HG02623 (cell line): ENCODE measurements at regions not wholly inside any gene's neighbourhood (a gene's known extent, or its start where the extent isn't known, plus 50 kb on each side); places are given as distances from the start of the nearest gene placed in this dataset.
"Not testable (repeated sequence)": the region's sequence is repeated elsewhere in the genome, so short reads cannot be mapped to it uniquely, and the experiment has no call there.

Experiments
- ATAC-seq: cut with Tn5 transposase; IDR thresholded peaks from one replicate; pipeline ENCODE4 v1.9.1; 2021; ENCODE audit warnings: moderate library complexity; ENCODE audit not compliant: unreplicated experiment

DNA sequence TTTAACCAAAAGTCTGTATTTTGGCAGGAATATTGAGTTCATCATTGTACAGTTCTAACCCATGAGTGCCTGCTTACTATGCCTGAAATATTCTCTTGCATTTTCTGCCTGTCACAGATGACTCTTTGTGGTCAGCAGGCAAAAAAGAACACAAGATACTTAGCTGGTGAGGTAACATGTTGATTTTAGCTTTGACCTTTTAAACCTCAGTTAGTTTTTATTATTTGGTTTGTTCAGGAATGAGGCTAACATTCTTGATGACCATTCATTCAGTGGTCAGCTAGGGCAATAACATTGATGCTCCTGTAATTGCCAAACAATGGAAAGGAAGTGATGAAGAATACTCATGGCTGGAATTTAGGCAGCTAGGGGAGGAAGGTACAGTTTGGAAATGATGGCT, 491.2 kb downstream of the PIK3C3 start:
- ATAC-seq = no peak

DNA sequence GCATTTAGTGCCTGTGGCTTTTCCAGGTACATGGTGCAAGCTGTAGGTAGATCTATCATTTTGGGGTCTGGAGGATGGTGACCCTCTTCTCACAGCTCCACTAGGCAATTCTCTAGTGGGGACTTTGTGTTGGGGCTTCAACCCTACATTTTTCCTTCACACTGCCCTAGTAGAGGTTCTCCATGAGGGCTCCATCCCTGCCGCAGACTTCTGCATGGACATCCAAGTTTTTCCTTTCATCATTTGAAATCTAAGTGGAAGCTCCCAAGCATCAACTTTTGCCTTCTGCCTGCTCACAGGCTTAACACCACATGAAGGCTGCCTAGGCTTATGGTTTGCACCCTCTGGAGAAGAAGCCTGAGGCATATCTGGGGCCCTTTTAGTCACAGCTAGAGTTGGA, 492.7 kb downstream of the PIK3C3 start:
- ATAC-seq = no peak

DNA sequence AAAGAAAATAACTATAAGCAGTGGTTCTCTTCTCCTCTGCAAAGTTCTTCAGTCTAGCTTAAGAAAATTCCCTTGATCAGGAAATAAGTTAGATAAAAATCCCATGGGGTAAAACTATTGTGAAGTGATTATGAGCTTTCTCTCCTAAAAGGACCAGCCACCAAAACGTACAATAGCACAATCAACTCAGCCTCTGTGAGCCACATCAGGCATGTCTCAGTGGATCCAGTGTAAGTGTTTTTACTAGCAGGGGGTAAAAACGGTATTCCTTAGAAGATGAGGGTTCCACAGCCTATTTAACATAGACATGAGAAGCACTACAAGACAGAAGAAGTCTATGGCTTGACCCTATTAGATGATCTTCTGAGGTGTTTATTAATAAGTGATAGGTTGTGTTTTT, 503.2 kb downstream of the PIK3C3 start:
- ATAC-seq = no peak

DNA sequence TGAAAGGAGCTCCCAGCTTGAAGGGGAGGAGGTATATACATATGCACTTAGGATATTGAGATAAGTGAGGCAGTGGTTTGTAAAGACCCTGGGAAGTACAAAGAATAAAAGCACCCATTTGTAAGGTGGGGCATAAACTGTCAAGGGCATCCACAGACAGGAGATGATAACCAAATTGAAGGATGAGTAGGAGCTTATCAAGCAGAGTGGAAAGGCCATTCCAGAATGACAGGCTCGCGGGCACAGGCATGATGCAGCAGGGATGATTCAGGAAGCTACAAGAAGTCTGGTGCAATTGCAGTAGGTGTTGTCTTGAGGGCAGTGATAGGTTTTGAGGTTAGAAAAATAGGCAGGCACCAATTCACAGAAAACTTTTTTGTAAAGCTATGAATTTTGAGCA, 504.8 kb downstream of the PIK3C3 start:
- no peak for ATAC-seq

DNA sequence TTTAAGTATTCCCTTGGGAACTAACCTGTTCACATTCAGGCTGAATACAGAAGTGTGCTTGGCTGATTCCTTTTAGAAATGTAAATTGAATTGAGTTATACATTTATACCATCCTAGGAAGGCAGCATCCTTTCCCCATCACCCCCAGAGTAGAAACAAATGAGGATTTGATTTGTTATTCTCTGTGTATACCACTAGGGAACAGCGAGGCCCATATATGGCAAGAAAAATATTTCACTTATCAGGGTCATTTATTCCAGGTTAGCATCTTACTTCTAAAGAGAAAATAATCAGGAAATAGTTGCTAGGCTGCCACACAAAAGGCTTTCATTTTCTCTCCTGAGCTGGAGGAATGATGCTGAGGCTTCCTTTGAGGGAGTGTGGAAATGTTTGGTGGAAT, 516.9 kb downstream of the PIK3C3 start:
- no peak for ATAC-seq

DNA sequence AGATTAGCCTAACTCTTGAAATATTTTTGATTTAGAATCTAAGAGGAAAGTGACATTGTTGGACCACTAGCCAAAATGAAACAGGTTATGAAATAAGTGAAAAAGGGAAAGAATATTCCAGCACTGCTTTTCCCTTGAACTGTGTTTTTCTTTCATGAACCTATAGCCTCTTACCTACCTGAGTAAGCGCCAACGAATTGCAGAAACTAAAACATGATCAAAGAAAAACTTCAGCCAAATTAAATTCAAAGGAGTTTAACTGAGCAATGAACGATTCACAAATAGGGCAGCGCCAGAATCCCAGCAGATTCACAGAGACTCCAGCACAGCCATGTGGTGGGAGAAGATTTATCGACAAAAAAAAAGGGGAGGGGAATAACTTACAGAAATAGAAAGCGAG, 518.6 kb downstream of the PIK3C3 start:
- no peak for ATAC-seq

DNA sequence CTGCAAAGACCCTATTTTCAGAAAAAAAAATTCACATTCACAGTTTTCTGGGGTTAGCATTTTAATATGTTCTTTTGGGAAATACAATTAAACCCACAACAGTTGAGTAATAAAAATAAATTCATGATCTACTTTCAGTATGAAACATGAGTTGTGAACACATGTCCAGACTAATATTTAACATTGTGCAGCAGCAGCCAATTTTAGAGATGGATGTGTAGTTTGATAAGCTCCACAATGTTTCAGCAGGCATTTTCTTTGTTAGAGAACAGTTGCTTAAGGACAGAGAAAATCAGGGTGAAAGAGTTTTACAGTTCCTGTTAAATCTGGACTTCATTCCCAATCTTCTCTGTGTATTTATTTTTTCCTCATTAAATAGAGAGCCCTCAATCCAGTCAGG, 519.5 kb downstream of the PIK3C3 start:
- no peak for ATAC-seq

DNA sequence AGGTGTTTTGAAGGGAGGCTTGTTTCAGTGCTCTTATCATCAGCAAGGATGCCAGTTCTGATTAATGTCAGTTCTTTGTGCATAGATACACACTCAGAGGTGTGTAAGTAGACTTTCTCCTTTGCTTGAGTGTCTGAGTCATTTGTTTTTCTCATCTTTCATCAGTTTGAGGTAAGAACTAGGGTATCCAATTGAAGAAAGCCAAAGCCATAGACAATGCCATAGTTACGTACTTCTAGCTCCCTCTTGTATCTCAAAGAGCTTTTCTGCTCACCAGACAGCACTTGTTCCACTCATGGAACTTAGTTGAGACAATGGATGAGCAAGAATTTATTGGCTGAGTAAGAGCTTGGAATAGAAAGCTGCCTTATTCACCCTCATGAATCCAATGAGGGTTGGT, 520.1 kb downstream of the PIK3C3 start:
- ATAC-seq = no peak

DNA sequence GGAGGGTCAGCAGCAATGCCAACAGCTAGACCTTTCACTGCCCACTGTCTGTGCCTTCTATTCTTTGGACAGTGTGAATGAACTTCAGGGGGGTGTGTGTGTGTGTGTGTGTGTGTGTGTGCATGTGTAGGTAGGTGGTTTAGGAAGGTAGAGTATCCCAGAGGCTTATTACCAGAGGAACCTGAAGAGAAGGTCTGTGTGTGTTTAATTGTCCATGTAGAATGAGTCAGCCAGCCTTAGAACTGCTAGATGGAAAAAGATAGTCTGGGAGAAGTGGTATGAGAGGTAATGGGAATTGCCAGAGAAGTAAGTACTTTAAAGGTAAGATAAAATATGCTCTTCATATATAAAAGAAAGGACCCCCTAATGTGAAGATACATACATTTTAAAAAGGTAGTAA, 522.2 kb downstream of the PIK3C3 start:
- ATAC-seq = no peak

DNA sequence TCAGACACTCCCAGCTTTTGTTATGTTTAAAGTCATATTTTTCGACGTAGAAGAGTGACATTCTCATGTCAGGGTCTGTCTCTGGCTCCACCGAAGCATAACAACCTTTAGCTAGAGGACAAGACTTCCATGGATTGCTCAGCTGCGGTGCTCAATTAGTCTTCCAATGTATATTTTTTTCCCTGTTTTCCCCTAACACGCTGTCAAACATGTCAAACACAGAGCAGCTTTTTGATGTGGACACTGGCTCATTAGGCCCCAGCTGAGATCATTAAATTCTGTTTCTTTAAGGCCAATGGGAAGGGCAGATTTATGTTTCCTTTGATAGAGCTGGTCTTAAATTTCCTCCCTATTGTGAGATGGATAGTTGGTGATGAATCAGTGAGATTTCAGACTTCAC, 525.4 kb downstream of the PIK3C3 start:
- no peak for ATAC-seq

DNA sequence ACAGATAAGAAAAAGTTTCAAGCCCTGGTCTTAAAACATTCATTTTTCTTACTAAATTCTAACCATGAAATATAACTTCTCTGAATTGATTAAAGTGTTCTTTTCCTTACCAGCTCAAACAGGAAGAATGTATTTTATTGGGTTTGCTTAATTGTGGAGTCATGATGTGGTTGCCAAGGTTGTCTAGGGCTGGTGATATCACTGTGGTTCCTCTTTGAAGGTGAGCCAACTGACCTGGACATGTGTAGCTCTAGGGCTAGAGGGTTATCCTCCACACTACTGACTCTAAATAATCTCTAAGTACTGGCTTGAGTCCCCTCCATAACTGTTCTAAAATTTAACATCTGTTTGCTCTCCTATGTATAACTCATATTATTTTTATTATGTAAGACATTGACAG, 529.6 kb downstream of the PIK3C3 start:
- ATAC-seq = no peak

DNA sequence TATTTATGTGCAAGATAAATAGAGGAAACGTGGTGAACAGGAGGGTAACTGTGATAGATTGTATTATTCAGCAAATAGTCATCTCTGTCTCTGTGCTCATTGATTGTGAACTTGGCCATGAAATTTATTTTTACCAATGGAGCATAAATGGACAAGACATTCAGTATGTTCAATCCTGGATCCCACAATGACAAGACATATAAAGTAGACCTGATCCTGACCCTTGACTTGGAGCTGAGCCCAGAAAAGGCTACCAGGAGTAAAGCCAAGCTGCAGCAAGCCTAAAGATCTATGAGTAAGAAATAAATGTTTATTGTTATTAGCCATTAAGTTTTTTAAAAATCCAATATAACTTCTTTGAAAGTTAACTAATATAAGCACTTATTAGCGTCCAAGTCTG, 531.2 kb downstream of the PIK3C3 start:
- ATAC-seq = no peak

DNA sequence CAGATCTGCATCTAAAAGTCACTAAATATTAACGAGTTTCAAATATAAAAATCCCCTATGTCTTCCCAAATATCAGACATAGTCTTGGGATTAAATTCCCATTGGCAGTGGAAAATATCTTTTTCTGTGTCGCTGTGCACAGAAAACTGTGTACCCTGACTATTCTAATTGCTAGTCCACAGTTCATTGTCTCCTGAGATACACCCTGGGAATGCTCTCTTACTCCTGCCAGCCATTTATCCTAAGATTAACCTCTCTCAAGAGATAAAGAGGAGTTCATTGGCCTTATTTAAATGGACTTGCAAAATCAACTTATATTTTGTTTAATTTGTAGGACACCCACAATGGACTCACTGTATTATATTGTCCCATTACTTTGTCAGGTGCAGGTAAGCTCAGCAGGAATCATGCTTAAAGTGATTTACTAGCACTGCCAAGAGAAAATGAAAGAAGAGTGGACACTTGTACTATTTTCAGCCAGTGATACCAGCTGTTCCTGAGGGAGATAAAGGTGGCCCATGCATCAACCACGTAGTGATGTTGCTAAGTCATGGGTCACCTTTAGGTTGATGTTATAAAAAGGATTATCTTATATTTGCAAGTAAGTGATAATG, 553.8 kb downstream of the PIK3C3 start:
- ATAC-seq = no peak

DNA sequence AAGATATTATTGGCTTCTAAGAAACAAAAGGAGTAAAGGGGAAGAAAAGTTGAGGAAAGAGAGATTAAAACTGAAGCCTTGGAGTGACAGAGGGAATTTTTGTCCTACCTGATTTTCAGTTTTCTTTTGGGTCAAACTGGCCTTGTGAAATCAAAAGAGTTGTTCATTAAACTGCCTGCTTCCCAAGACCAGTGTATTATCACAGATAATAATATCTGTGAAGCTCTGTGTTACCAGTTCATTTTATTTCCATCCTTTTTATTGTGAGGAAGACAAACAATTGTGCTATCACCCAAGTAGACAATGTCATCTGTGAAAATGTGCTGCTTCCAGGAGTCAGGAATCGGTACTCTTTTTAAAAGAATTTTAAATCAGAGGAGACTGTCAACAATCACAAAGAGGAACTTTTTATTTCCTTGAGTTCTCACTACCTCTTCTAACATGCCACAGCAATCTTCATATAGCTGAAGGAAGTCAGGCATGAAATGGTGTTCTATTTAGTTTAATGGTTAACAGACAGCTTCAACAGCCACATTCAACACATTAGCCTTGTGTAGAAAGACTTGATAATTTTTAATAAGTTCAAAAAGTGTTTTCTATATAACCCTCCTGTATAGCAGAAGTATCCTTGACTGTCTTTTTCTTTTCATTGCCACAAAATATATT, 554.8 kb downstream of the PIK3C3 start:
- ATAC-seq = peak; percentile 77

DNA sequence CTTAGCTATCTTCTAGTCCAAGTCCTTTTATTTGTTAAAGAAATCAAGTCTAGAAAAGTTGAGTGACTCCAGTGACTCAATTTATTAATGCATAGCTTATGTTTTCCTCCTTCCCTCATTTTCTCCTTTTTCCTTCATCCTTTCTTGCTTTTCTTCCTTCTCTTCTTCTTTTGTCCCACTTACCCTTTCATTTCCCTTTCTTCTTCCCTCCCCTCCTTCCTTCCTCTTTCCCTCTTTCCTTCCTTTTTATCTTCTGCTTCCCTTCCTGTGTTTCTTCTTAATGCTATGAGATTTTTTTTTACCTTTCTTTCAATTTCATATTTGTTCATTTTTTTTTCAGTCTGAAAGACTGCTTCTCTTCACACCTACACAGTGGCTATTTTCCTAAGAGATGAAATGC, 555.5 kb downstream of the PIK3C3 start:
- no peak for ATAC-seq

DNA sequence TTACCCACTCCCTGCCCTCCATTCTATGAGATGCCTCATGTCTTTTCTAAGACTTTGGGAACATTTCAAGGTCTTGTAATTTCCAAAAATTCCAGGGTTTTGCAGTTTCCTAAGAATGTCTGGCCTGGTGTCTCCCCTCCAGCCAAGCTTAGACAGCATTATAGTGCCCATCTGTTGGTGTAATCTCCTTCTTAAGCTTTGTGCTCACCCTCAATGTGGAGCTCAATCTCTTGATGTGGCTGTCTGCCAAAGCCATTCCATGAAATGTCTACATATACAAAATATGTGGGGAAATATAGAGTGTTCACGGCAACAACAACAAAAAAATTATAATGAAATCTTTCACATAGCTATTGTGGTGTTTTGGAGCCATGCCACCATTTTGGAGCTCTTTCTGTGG, 558.4 kb downstream of the PIK3C3 start:
- ATAC-seq = no peak

DNA sequence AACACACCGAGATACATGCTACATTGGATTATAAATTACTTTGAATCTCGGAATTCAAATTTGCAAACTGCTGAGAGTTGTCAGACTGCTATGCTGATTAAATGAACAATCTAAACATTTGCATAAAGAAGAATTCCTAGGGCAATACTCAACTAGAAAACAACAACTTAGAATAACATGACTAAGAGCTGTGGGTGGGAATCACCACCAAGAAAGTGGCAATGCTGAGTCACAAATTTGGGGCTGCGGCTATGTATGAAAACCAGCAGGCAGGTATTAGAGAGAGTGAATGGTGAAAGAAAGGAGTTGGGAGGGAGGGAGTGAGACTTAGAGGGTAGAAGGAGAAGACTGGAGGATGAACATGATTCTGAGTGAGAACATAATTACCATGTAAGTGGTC, 559.5 kb downstream of the PIK3C3 start:
- no peak for ATAC-seq

DNA sequence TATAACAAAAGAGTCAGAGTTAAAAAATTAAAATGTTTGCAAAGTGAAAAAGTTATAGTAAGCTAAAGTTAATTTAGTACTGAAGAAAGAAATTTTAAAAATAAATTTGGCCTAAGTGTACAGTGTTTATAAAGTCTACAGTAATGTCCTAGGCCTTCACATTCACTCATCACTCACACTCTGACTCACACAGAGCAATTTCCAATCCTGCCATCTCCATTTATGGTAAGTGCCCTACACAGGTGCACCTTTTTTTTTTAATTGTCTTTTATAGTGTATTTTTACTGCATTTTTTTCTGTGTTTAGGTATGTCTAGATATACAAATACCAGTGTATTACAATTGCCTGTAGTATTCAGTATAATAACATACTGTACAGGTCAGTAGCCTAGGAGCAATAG, 562.9 kb downstream of the PIK3C3 start:
- no peak for ATAC-seq

DNA sequence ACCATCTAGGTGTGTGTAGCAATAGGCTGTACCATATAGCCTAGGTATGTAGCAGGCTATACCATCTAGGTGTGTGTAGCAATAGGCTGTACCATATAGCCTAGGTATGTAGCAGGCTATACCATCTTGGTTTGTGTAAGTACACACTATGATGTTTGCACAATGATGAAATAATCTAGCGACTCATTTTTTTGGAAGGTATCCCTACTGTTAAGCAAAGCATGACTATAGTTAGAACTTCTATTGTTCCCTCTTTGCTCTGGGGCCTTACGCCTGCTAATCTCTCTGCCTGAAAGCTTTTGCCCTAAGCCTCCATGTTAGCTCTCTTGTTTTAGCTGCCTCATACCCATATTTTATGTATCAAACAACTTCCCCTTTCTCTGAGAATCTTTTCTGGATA, 563.3 kb downstream of the PIK3C3 start:
- not testable (repeated sequence) for ATAC-seq

DNA sequence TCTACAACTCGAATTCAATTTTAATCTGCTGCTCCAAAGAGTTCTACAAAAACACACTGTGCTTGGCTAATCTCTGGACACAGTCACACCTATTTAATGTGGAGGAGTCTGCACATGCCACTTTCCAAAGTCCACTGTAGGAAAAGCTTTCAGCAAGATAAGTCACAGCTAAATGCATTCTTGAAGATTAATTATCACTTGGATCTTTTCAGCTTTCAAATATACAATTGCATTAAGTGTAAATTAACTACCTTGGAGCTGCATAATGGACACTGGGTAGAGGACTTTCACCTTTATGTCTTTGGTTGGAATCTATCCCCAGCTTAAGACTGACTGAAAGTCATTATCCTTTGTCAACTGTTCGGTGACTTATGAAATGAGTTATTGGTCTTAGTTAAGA, 565.1 kb downstream of the PIK3C3 start:
- no peak for ATAC-seq

DNA sequence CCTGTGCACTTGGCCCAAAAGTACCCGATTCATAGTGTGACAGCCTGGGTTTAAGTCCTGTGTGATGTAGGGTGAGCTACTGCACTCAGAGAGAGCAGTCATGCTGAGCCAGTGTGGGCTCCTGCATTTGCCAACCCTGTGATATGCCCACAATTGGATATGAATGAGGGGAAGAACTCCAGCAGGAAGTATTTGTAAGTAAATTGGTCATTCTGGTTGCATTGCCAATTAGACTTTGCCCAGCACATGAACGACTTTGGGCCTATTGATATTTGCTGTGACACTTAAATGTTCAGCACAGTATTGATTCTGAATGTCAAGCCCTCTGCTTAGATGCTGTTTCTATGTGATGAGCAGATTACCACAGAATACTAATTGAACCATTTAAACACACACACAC, 570.9 kb downstream of the PIK3C3 start:
- ATAC-seq = no peak

DNA sequence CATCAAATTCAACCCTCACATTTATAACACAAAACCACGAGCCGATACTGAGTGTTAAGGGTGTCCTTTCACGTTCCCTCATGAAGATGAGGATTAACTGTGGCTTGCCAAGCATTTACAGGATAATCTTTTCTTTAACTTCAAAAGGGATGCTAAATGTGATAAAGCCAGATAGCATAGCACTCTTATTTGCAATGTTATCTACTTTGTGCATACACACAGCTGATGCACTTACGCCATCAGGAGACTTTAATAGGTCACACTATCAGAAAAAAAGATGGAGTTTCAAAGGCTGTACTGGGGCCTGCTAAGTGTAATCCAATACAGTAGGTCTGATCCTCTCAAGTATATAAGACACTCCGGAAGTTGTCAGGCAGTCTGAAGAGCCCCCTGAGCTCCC, 572.7 kb downstream of the PIK3C3 start:
- ATAC-seq = no peak

DNA sequence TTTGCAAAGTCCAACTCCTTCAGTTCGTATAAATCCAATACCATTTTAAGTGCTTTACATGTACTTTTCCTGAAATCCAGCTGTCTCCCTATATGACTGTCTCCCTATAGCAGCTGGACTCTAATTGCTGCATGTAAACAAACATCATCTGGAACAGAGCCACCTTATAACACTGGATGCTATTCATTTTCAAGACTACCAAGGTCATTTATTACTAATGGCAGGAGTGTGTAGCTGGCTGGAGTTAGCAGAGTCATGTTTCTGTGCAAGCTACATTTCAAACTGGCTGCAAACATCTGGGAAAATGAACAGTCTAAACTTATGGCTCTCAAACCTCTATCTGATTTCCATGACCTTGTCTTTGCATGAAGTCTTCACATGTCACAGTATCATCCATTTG, 575.2 kb downstream of the PIK3C3 start:
- ATAC-seq = no peak
